HG03135 (cell line): ENCODE measurements at regions not wholly inside any gene's neighbourhood (a gene's known extent, or its start where the extent isn't known, plus 50 kb on each side); places are given as distances from the start of the nearest gene placed in this dataset.
"Not testable (repeated sequence)": the region's sequence is repeated elsewhere in the genome, so short reads cannot be mapped to it uniquely, and the experiment has no call there.

Experiments
- ATAC-seq: cut with Tn5 transposase; IDR thresholded peaks from one replicate; pipeline ENCODE4 v1.9.1; 2021; ENCODE audit warnings: mild to moderate bottlenecking, moderate library complexity; ENCODE audit not compliant: unreplicated experiment

DNA sequence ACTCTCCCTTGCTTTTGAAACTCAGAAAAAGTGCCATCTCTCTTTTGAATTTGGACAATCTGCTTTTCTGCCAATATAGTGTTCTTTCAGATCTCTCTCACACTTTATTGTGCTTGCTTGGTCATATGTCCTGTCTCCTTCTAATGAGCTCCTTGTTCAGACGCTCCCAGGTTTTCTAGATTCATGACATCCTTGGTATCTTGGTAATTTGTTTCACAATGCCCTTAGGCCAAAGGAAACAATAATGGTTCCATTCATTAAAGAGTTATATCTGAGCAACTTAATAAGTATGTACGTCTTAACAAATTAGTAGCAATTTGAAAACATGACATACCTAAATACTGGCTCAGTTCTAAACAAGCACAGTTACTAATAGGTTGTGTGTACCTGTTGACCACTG lies 293.4 kb upstream of the SPTLC3 start:
- no peak for ATAC-seq

DNA sequence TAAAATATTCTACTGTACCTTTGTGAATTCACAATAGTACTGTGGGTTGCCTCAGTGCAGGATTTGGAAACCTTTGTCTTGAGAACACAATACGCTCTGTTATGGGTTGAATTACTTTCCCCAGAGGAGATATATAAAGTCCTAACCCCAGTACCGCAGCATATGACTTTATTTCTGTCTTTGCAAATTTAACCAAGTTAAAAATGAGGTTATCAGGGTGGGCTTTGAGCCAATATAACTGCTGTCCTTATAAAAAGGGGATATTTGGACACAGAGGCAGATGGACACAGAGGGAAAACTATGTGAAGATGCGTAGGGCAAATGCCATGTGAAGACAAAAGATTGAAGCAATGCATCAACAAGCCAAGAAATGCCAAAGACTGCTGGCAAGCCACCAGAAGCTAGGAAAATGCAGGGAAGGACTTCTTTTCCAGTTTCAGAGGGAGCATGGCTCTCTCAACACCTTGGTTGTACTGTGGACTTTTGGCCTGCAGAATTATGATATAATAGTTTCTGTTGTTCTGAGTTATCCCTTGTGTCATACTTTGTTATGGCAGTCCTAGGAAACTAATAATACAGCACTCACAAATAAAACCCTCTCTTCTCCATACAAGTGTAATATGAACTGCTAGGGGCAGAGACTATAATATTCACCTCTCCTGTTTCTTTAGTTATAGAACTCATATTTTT lies 292.6 kb upstream of the SPTLC3 start:
- ATAC-seq, result no peak

DNA sequence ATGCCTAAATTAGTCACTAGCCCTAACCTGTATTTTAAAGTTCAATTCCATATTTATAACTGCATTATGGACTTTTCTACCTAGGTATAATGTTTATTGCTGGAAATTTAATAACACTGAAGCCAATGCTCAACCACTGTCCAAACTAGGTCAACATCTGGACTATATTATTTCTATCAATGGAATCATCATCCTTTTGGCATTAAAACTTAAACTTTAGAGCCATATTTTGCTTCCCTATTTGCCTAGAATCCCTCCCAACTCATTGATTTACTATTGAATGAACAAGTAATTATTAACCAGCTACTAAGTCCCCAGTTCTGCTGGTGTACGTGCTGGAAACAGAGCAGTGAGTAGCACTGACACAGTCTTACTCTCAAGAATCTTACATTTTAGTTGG lies 291.7 kb upstream of the SPTLC3 start:
- ATAC-seq, result no peak

- no peak for ATAC-seq
Measured at GRCh38 chr20:12718619-12719018, 290.2 kb upstream of the SPTLC3 start.

- no peak for ATAC-seq
Measured at GRCh38 chr20:12721636-12722035, 287.1 kb upstream of the SPTLC3 start.

GRCh38 chr20:12722091-12722490 lies 286.7 kb upstream of the SPTLC3 start:
- no peak for ATAC-seq

DNA sequence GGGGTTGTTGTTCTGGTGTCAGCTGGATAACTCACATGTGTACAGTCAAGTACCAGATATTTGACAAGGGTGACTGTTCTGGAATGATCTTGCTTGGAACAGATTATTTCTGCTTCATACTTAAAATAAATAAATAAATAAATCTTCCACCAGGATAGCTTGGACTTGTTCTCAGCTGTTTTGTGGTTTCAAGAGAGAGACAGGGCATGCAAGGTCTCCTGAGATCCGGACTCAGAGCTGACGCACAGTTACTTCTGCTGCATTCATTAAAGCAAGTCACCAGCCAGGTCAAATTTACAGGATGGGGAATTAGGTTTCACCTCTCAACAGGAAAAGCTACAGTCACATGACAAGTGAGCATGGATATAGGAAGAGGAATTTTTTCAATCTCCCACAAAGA lies 285.0 kb upstream of the SPTLC3 start:
- no peak for ATAC-seq

DNA sequence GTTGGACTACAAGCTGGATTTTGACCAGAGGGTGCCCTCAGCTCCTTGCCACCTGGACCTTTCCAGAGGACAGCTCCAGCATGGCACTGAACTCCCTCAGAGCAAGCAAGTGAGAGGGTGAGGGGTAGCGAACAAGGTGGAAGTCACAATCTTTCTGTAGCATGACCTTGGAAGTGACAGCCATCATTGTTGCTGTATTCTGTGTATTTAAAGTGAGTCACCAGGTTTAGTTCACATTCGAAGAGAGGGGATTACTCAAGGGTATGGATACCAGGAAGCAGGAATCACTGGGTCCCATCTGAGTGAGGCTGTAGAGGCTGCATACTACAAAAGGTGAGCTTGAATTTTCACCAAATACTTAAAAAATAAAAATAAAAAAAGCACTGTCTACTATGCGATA lies 280.0 kb upstream of the SPTLC3 start:
- ATAC-seq, result no peak

- ATAC-seq, result no peak
Measured at GRCh38 chr20:12729326-12729725, 279.4 kb upstream of the SPTLC3 start.

DNA sequence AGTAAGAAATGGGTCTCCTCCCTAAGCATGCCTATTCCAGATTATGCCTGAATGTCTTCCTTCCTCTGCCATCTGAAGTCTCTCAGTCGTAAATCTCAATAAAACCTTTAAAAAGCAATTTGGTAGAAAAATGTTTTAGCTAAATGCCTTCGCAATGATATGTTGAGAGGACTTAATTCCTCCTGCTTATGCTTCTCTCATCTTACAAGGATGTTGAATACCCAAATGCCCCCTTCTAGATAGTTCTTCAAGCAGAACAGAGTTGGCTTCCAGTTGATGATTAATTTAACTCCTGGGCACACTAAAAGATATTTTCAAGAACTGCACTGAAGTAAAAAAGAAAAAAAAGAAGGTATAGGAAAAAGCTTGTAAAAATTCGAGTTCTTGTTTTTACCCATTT lies 275.0 kb upstream of the SPTLC3 start:
- ATAC-seq, result no peak

DNA sequence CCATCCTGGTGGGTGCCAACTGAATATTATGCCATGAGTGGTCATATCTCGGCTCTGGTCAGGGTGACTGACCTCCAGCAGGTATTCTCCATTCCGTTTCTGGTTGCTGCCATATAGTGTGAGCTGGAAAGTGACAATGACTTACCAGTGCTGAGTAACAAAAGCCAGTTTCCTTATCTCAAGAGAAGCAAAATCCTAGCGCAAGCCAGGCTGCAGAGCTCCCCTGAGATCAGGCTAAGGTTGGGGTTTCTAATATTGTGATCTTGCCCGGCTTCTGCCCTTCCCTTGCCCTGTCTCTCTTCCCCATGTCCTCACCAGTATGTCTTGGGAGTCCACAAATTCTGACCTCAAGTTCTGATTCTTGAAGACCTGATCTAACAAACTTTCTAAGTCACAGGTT lies 271.3 kb upstream of the SPTLC3 start:
- ATAC-seq, result no peak

DNA sequence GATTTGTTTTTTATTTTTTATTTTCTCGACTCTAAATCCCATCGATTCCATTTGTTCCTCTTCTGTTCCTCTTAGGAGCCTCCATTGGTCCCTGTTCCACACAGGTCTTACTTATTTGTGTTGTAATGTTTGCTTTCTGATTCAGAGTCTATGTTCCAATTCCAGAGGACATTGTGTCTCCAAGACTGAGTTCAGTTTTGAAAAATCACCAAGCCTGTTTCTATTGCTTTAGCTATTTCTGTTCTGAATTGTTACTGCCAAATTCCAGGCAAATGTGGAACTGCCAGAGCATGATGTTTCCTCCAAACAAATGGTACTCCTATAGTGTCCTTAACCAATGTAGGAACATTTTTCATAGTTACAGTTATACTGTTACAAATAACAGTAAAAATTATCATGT lies 270.9 kb upstream of the SPTLC3 start:
- ATAC-seq, result no peak

DNA sequence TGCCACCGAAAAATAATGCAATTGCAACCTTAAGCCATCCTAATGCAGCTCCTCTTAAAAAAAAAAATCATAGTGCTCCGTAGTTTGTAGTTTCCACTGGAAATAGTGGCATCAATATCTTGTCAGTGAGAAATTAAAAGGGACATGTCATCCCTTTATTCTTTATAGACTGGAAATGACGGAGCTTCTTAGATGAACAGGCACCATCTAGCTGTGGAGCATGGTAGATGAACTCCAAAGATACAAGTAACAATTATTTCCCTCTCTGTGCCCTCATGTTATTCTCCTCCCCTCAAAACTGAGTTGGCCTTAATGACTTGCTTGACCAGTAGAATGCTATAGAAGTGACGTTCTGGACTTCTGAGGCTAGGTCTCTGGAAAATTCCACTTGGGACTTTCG lies 268.1 kb upstream of the SPTLC3 start:
- no peak for ATAC-seq

GRCh38 chr20:12744037-12744436 lies 264.7 kb upstream of the SPTLC3 start:
- ATAC-seq, result no peak

DNA sequence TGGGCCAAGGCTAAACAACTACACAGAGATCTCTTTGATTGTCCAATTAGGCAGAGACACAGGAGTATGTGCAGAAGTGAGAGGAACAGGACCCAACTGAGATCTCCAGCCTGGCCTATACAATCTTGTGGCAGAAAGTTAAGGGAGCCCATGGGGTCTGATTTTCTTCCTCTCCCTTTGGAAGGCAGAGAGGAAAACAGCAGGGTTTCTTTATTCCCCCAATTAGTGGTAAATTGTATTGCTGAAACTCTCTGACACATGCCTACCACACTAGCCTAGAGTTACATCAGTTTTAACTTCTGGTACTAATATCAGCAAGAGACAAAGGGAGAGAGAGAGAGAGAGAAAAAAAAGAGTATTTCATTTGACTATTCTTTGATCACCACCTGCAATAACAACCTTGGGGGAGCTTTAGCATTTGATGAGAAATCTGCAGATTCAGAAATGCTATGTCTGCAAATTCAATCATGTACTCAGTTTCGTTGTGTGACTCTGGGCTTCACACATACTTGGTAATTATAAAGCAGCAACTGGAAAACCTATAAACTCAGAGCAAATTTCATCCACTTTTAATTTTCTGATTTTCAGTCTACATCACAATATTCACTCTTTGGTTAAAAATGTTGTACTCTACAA lies 260.3 kb upstream of the SPTLC3 start:
- ATAC-seq, result no peak

- ATAC-seq, result no peak
Measured at GRCh38 chr20:12750221-12750620, 258.6 kb upstream of the SPTLC3 start.

DNA sequence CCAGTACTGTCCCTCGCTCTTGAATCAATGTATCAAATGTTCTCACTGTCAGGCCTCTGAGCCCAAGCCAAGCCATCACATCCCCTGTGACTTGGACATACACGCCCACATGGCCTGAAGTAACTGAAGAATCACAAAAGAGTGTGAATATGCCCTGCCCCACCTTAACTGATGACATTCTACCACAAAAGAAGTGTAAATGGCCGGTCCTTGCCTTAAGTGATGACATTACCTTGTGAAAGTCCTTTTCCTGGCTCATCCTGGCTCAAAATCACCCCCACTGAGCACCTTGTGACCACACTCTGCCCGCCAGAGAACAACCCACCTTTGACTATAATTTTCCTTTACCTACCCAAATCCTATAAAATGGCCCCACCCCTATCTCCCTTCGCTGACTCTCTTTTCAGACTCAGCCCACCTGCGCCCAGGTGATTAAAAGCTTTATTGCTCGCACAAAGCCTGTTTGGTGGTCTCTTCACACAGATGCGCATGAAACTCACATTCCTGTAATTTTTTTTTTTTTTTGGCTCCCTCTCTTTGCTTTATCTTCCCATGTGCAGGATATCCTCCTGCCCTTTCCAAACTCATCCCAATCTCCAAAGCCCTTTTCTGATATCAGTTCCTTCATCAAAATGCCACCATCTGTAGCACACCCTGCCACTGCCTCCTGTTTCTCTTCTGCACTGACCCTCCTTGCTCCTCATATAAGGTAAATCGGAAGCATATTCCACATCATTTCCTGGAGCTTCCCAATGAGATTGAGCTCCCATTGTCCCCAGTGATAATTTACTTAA lies 255.7 kb upstream of the SPTLC3 start:
- ATAC-seq, result not testable (repeated sequence)

- ATAC-seq, result not testable (repeated sequence)
Measured at GRCh38 chr20:12753742-12754141, 255.0 kb upstream of the SPTLC3 start.

DNA sequence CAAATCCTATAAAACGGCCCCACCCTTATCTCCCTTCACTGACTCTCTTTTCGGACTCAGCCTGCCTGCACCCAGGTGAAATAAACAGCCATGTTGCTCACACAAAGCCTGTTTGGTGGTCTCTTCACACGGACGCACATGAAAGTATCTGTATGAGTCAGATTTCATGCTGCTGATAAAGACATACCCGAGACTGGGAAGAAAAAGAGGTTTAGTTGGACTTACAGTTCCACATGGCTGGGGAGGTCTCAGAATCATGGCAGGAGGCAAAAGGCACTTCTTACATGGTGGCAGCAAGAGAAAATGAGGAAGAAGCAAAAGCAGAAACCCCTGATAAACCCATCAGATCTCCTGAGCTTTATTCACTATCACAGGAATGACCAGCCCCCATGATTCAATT lies 249.3 kb upstream of the SPTLC3 start:
- ATAC-seq, result not testable (repeated sequence)

- no peak for ATAC-seq
Measured at GRCh38 chr20:12762725-12763124, 246.0 kb upstream of the SPTLC3 start.

DNA sequence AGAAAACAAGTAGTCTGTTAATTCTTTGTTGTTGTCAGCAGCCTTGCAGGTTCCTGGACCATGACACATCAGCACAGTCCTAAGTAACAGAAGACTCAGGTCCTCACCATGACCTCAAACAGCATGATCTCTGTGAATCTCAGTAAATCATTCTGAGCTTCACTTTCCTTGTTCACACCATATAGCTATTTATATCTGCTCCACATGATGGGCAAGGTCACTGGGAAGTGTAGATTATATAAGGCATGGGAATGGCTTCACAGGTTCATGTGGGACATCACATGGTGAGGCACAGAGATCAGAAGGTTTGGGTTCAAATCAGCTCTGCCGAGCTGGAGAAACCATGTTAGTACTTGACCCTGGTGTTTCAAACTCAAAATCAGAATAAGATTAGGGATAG lies 245.4 kb upstream of the SPTLC3 start:
- no peak for ATAC-seq

- no peak for ATAC-seq
Measured at GRCh38 chr20:12764053-12764452, 244.7 kb upstream of the SPTLC3 start.
